Fibroblast of lung (primary cell): ENCODE measurements at regions not wholly inside any gene's neighbourhood (a gene's known extent, or its start where the extent isn't known, plus 50 kb on each side); places are given as distances from the start of the nearest gene placed in this dataset.
"Not testable (repeated sequence)": the region's sequence is repeated elsewhere in the genome, so short reads cannot be mapped to it uniquely, and the experiment has no call there.

Experiments used
- DNase-seq, 2 donors: peaks; one replicate each; pipeline versions ENCODE4 v3.0.0 to v3.0.0-alpha.2; 2010; ENCODE audit warnings: low read depth in 2 of 2
- H2AFZ ChIP-seq: 2 replicates; pipeline ENCODE4 v1.5.1; 2012; ENCODE audit warnings: low read length, control low read depth, inconsistent platforms
- H3K27ac ChIP-seq: 2 replicates; pipeline ENCODE4 v1.5.1; 2011; ENCODE audit warnings: low read length, control low read depth; ENCODE audit not compliant: insufficient read depth
- H3K27me3 ChIP-seq: 2 replicates; pipeline ENCODE4 v1.5.1; 2011; ENCODE audit warnings: mild to moderate bottlenecking, low read length; ENCODE audit not compliant: control insufficient read depth, insufficient read depth
- H3K36me3 ChIP-seq: 2 replicates; pipeline ENCODE4 v1.5.1; 2011; ENCODE audit warnings: low read length; ENCODE audit not compliant: control insufficient read depth, insufficient read depth
- H3K4me1 ChIP-seq: 2 replicates; pipeline ENCODE4 v1.5.1; 2011; ENCODE audit warnings: low read length; ENCODE audit not compliant: control insufficient read depth, insufficient read depth; ENCODE audit errors: extremely low read depth
- H3K4me2 ChIP-seq: 2 replicates; pipeline ENCODE4 v1.5.1; 2011; ENCODE audit warnings: low read length, control low read depth; ENCODE audit not compliant: insufficient read depth; ENCODE audit errors: extremely low read depth
- H3K4me3 ChIP-seq, 4 experiments: fragments of 200-600 bp in 1 of 4; sonication (generic) in 1 of 4; replicated peaks in 1 of 4; 2 replicates each; pipeline ENCODE4 v1.5.1; 2011 to 2016; ENCODE audit warnings: low read length in 4 of 4, low read depth in 3 of 4, mild to moderate bottlenecking in 3 of 4, control low read depth in 2 of 4, inconsistent platforms in 1 of 4, mixed read lengths in 1 of 4; ENCODE audit not compliant: insufficient read depth in 1 of 4; ENCODE audit errors: control extremely low read depth in 1 of 4
- H3K79me2 ChIP-seq: 2 replicates; pipeline ENCODE4 v1.5.1; 2012; ENCODE audit warnings: mild to moderate bottlenecking, low read length, inconsistent platforms; ENCODE audit not compliant: control insufficient read depth, insufficient read depth
- H3K9ac ChIP-seq: 2 replicates; pipeline ENCODE4 v1.5.1; 2011; ENCODE audit warnings: mild to moderate bottlenecking, low read length, control low read depth; ENCODE audit not compliant: insufficient read depth
- H3K9me3 ChIP-seq: 2 replicates; pipeline ENCODE4 v1.5.1; 2012; ENCODE audit warnings: low read depth, low read length; ENCODE audit not compliant: control insufficient read depth, insufficient read depth
- H4K20me1 ChIP-seq: 2 replicates; pipeline ENCODE4 v1.5.1; 2011; ENCODE audit warnings: low read length; ENCODE audit not compliant: control insufficient read depth, insufficient read depth; ENCODE audit errors: extremely low read depth
- EZH2 ChIP-seq: IDR thresholded peaks from 2 replicates; pipeline ENCODE4 v1.5.1; 2012; ENCODE audit warnings: low read length, control low read depth, mild to moderate bottlenecking; ENCODE audit errors: missing control alignments
- TF ChIP-seq, protein P1 (sequence below), 2 donors: IDR thresholded peaks in 1 of 2; conservative IDR thresholded peaks in 1 of 2; 1 replicate in 1 of 2; 2 replicates in 1 of 2; pipeline ENCODE4 v1.5.1; 2011 to 2012; ENCODE audit warnings: low read length in 2 of 2, control low read depth in 1 of 2, inconsistent platforms in 1 of 2, low read depth in 1 of 2, mild to moderate bottlenecking in 1 of 2

DNA sequence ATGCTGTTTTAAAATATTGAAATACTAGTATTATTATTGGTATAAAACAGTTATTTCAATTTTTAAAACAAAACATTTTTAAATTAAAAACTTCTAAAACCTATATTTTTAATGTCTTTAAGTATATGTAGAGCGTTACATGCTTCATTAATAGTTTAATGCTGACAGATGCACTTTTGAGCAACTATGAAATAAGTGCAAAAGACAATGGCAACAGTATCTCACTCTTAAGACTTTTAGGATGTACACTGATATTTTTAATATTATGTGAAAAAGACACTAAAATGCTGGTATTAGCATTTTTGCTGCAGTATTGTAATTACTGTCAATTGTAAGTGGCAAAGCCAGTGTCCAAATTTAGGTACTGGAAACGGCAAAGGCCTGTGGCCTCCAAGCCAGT lies 93.2 kb upstream of the NAA35 start:
- DNase-seq, H3K4me3 ChIP-seq, H3K4me1 ChIP-seq, H2AFZ ChIP-seq, H3K4me2 ChIP-seq, H3K27ac ChIP-seq, H3K9ac ChIP-seq, H3K79me2 ChIP-seq, H3K27me3 ChIP-seq, H4K20me1 ChIP-seq, H3K36me3 ChIP-seq, H3K9me3 ChIP-seq: not testable (repeated sequence)

DNA sequence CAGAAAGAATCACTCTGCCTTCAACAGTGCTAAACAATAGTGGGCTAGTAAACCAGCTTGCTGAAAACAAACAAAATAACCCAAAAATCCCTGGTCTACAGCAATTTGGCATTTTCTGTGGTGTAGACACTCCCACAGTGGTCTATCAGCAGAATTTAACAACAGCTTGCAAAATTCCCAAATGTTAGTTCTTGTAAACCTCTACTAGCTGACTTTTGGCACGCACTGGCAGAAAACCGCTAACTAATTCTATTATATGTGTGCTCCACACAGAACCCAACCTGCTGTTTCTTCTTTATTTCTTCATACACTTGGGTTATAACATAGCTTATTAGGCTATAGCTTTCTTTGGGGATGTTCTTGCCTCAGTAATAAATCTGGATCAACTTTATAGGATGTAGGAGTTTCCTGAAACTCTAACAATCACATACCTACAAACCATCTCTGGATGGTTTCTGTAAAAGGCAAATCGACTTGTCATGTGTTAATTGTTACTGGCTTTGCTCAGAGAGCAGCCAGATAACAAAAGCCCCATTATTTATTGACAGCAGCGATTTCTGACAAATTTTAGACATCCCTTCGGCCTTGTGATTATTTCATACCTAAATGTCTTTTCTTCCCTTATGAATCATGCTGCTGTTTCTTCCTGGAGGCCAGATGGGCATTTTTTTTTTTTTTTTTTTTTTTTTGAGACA lies 82.7 kb upstream of the NAA35 start:
- no peak for TF ChIP-seq EZH2
- TF ChIP-seq, protein P1, sequence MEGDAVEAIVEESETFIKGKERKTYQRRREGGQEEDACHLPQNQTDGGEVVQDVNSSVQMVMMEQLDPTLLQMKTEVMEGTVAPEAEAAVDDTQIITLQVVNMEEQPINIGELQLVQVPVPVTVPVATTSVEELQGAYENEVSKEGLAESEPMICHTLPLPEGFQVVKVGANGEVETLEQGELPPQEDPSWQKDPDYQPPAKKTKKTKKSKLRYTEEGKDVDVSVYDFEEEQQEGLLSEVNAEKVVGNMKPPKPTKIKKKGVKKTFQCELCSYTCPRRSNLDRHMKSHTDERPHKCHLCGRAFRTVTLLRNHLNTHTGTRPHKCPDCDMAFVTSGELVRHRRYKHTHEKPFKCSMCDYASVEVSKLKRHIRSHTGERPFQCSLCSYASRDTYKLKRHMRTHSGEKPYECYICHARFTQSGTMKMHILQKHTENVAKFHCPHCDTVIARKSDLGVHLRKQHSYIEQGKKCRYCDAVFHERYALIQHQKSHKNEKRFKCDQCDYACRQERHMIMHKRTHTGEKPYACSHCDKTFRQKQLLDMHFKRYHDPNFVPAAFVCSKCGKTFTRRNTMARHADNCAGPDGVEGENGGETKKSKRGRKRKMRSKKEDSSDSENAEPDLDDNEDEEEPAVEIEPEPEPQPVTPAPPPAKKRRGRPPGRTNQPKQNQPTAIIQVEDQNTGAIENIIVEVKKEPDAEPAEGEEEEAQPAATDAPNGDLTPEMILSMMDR (conservative IDR thresholded peaks at IDR 0.05 in 1 of 2, IDR thresholded peaks at IDR 0.05 in 1 of 2; ENCODE audit: low read depth in 1 of 2, low read length in 2 of 2): no peak
- H3K4me1 ChIP-seq: no peaks in the 10 kb centered on the region
- no peak overlapping the region for H3K4me3 ChIP-seq
- no peaks in the 10 kb centered on the region for H3K9me3 ChIP-seq
- no peak for DNase-seq
- H3K79me2 ChIP-seq: no peaks in the 10 kb centered on the region
- no peaks in the 10 kb centered on the region for H3K36me3 ChIP-seq
- H4K20me1 ChIP-seq: no peaks in the 10 kb centered on the region
- no peak overlapping the region for H3K9ac ChIP-seq
- no peak overlapping the region for H3K27ac ChIP-seq
- no peak overlapping the region for H2AFZ ChIP-seq
- H3K4me2 ChIP-seq: no peak overlapping the region
- H3K27me3 ChIP-seq: no peaks in the 10 kb centered on the region

DNA sequence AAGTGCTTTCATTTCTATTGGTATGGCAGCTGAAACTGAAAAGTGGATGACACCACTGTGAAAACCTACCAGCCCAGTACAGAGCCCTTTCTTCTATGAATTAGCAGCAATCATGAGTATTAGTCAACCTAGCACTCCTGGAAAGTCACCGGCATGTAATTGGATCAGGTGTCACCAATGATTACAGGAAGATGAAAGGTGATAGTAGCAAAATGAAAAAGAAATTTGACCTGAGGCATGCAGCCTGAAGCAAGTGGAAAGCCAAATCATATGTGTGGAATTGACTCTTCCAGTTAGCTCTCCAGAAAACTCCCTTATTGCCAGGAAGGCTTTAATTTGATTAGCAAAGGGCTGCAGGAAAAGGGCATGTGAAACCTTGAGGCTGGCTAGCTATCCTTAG lies 81.2 kb upstream of the NAA35 start:
- H3K36me3 ChIP-seq: no peaks in the 10 kb centered on the region
- DNase-seq: no peak
- no peaks in the 10 kb centered on the region for H4K20me1 ChIP-seq
- no peak overlapping the region for H3K4me3 ChIP-seq
- no peak overlapping the region for H3K9ac ChIP-seq
- H3K4me1 ChIP-seq: no peaks in the 10 kb centered on the region
- no peak overlapping the region for H2AFZ ChIP-seq
- no peak for TF ChIP-seq EZH2
- TF ChIP-seq, protein P1 (conservative IDR thresholded peaks at IDR 0.05 in 1 of 2, IDR thresholded peaks at IDR 0.05 in 1 of 2; ENCODE audit: low read depth in 1 of 2, low read length in 2 of 2): no peak
- H3K27ac ChIP-seq: no peak overlapping the region
- no peaks in the 10 kb centered on the region for H3K9me3 ChIP-seq
- H3K79me2 ChIP-seq: no peaks in the 10 kb centered on the region
- H3K4me2 ChIP-seq: no peak overlapping the region
- H3K27me3 ChIP-seq: no peaks in the 10 kb centered on the region

DNA sequence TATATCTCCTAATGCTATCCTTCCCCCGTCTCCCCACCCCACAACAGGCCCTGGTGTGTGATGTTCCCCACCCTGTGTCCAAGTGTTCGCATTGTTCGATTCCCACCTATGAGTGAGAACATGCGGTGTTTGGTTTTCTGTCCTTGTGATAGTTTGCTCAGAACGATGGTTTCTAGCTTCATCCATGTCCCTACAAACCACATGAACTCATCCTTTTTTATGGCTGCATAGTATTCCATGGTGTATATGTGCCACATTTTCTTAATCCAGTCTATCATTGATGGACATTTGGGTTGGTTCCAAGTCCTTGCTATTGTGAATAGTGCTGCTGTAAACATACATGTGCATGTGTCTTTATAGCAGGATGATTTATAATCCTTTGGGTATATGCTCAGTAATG lies 79.1 kb upstream of the NAA35 start:
- H3K27me3 ChIP-seq, H4K20me1 ChIP-seq, H3K79me2 ChIP-seq, H3K27ac ChIP-seq, H3K4me2 ChIP-seq, H3K9me3 ChIP-seq, H3K4me3 ChIP-seq, H3K4me1 ChIP-seq, H3K9ac ChIP-seq, H2AFZ ChIP-seq, DNase-seq, H3K36me3 ChIP-seq: not testable (repeated sequence)
